ENCODE measurements at regions not wholly inside any gene's neighbourhood (a gene's known extent, or its start where the extent isn't known, plus 50 kb on each side); places are given as distances from the start of the nearest gene placed in this dataset.

GRCh38 chr2:204317640-204318039, 227.6 kb upstream of the PARD3B start:
- Histone ChIP-seq H3K36me3 (no peaks in the 10 kb centered on the region), H3K27me3 (no peaks in the 10 kb centered on the region), H3K4me1 (peaks cover 0 to 23% (median 14%) of the 10 kb centered on the region in 4 donors), H3K9me3 (no peaks in the 10 kb centered on the region), H3K27ac (no peak overlapping the region), H3K4me3 (no peak overlapping the region)
- intact Hi-C loops (cut with DNase I) = no loop called here
- 91 to 95% methylated on average over 5 of the region's 5 CpGs for WGBS, 2 donors
- TF ChIP-seq POLR2AphosphoS5 (IDR thresholded peaks at IDR 0.05) = no peak
- no peak for TF ChIP-seq CTCF (IDR thresholded peaks at IDR 0.05)
- TF ChIP-seq EP300 (IDR thresholded peaks at IDR 0.05) = no peak
- no peak for TF ChIP-seq POLR2A (IDR thresholded peaks at IDR 0.05)
- DNase-seq = no peak

DNA sequence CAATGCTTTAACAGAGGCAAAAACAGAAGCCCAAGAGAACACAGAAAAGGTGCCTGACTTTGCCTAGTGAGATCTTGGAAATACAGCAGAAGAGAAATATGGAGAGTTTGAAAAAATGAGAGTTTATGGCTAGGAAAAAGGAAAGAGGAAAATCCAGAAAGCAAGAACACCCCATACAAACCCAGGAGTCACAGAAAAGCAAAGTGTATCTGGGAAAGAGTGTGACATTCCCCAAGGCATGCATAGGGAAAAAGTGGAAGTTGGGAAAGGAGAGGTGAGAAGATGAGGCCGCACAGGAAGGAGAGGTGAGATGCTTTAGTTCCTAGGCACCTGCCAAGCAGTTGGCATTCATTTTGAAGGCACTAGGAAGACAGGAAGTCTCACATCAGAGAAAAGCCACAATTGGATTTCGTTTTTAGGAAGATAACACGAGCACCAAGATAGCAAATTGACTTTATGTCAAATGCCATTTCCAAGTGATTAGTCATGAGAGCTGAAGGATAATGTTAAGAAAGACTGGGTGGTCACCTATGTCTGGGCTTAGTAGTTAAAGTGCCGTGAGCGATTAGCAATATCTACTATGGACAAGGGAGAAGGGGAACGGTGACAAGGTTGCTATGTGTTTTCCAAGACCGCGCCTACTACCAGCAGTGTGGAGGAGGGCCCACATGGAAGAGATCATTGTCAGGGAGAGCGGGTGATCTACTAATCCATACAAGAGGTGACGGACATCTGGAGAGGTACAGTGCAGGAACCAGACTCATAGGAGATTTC, 224.1 kb upstream of the PARD3B start:
- DNase-seq = no peak
- Histone ChIP-seq H3K27me3 (no peaks in the 10 kb centered on the region), H3K4me1 (peaks cover 0 to 21% (median 0%) of the 10 kb centered on the region in 4 donors), H3K36me3 (no peaks in the 10 kb centered on the region), H3K9me3 (no peaks in the 10 kb centered on the region), H3K4me3 (no peak overlapping the region), H3K27ac (peak overlapping the region in 3 of 4 donors; percentile 2 to 26 (median 7))
- no peak for TF ChIP-seq EP300 (IDR thresholded peaks at IDR 0.05)
- TF ChIP-seq POLR2A (IDR thresholded peaks at IDR 0.05) = no peak
- TF ChIP-seq POLR2AphosphoS5 (IDR thresholded peaks at IDR 0.05) = no peak
- no peak for TF ChIP-seq CTCF (IDR thresholded peaks at IDR 0.05)
- intact Hi-C loops (cut with DNase I) = loop anchor here (10.0 kb wide), 2 partner anchors 296 to 924 kb away; no protein-coding TSS in a partner anchor
- 91 to 92% methylated on average over 10 of the region's 10 CpGs for WGBS, 2 donors

- peak in 2 of 4 donors; percentile 15 to 34 for TF ChIP-seq POLR2AphosphoS5 (IDR thresholded peaks at IDR 0.05)
- TF ChIP-seq EP300 (IDR thresholded peaks at IDR 0.05) = no peak
- Histone ChIP-seq H3K4me1 (peaks cover 0 to 21% (median 0%) of the 10 kb centered on the region in 4 donors), H3K27me3 (no peaks in the 10 kb centered on the region), H3K9me3 (no peaks in the 10 kb centered on the region), H3K4me3 (no peak overlapping the region), H3K36me3 (no peaks in the 10 kb centered on the region), H3K27ac (peak overlapping the region in 3 of 4 donors; percentile 2 to 26 (median 7))
- intact Hi-C loops (cut with DNase I) = loop anchor here (10.0 kb wide), 2 partner anchors 297 to 923 kb away; no protein-coding TSS in a partner anchor
- DNase-seq = no peak
- WGBS, 2 donors = 77% methylated on average over 9 of the region's 9 CpGs
These were observed 223.1 kb upstream of the PARD3B start for GRCh38 chr2:204321910-204322751.

DNA sequence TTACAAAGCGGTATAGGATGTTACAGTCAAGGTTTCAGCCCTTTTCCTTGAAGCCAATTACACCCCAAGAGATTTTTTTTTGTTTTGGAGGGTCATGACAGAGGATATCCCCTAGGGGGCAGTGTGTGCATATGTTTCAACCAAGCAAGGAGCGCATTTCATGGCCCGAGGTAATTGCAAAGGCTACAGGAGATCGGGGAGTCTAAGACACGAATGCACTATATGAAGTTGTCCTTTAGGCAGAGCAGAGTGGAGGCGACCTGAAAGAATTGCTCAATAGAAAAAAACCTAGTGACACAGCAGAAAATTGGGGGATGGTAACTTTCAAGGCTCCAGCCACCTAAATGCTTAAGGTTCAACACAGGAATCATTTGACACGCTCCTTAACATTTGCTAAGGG, 219.8 kb upstream of the PARD3B start:
- Histone ChIP-seq H3K4me1 (peaks cover 0 to 21% (median 0%) of the 10 kb centered on the region in 4 donors), H3K4me3 (no peak overlapping the region), H3K27ac (no peak overlapping the region), H3K36me3 (no peaks in the 10 kb centered on the region), H3K27me3 (no peaks in the 10 kb centered on the region), H3K9me3 (no peaks in the 10 kb centered on the region)
- TF ChIP-seq POLR2AphosphoS5 (IDR thresholded peaks at IDR 0.05) (peak in 1 of 4 donors; percentile 20), EP300 (IDR thresholded peaks at IDR 0.05) (no peak), POLR2A (IDR thresholded peaks at IDR 0.05) (no peak), CTCF (IDR thresholded peaks at IDR 0.05) (peak; percentile 82 to 93 (median 88))
- peak; percentile 87 for DNase-seq
- 14 to 17% methylated on average over 7 of the region's 7 CpGs for WGBS, 2 donors
- intact Hi-C loops (cut with DNase I) = loop anchor here (2.0 to 10.0 kb wide), 5 partner anchors 301 to 1351 kb away; no protein-coding TSS in a partner anchor

DNA sequence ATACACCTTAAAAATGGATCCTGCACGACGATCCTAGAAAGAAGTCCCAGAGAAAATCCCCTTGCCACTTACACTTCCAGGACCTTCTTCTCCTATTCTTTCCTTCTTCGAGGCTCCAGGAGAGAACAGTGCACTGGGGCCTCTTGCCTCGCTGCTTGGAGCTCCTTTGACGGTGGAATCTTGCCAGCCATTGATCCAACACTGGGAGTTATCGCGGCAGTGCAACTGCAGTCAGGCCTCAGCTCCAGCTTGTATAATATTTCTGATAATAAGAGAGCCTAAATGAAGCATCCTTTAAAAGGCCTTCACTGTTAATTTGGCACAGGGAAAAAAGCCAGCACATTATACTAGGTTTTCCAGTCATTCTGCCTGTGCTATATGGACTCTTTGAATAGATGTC, 216.9 kb upstream of the PARD3B start:
- no peaks in the 10 kb centered on the region for H3K9me3 ChIP-seq
- H3K27ac ChIP-seq = no peak overlapping the region
- H3K4me1 ChIP-seq = peaks cover 0 to 10% (median 0%) of the 10 kb centered on the region in 4 donors
- H3K36me3 ChIP-seq = no peaks in the 10 kb centered on the region
- H3K27me3 ChIP-seq = no peaks in the 10 kb centered on the region
- TF ChIP-seq POLR2A (IDR thresholded peaks at IDR 0.05) (no peak), CTCF (IDR thresholded peaks at IDR 0.05) (no peak), POLR2AphosphoS5 (IDR thresholded peaks at IDR 0.05) (no peak), EP300 (IDR thresholded peaks at IDR 0.05) (no peak)
- no peak overlapping the region for H3K4me3 ChIP-seq
- DNase-seq = no peak
- intact Hi-C loops (cut with DNase I) = loop anchor here (5.0 to 10.0 kb wide), 3 partner anchors 304 to 916 kb away; no protein-coding TSS in a partner anchor
- 93 to 94% methylated on average over 7 of the region's 7 CpGs for WGBS, 2 donors
